Suprapubic skin (tissue), 4 donors: ENCODE measurements at regions not wholly inside any gene's neighbourhood (a gene's known extent, or its start where the extent isn't known, plus 50 kb on each side); places are given as distances from the start of the nearest gene placed in this dataset.

Experiments
- EP300 ChIP-seq: sonication (generic); formaldehyde crosslinking; IDR thresholded peaks from one replicate; pipeline ENCODE4 v1.6.1; 2017; ENCODE audit warnings: antibody characterized with exemption
- POLR2A ChIP-seq, 2 donors: fragments of 450-650 bp; IDR thresholded peaks; one replicate each; pipeline ENCODE4 v1.6.1; 2017; ENCODE audit warnings: antibody characterized with exemption in 2 of 2, mild to moderate bottlenecking in 2 of 2, moderate library complexity in 2 of 2
- POLR2AphosphoS5 ChIP-seq, 3 donors: sonication (generic); formaldehyde crosslinking; IDR thresholded peaks; one replicate each; pipeline ENCODE4 v1.6.1; 2017; ENCODE audit warnings: antibody characterized with exemption in 3 of 3
- TF ChIP-seq, protein P1 (sequence below), 2 donors: fragments of 200-600 bp in 1 of 2; fragments of 450-650 bp in 1 of 2; sonication (generic) in 1 of 2; IDR thresholded peaks; one replicate each; pipeline ENCODE4 v1.5.1; 2016 to 2019; ENCODE audit warnings: antibody characterized with exemption in 2 of 2, mild to moderate bottlenecking in 1 of 2, moderate library complexity in 1 of 2

DNA sequence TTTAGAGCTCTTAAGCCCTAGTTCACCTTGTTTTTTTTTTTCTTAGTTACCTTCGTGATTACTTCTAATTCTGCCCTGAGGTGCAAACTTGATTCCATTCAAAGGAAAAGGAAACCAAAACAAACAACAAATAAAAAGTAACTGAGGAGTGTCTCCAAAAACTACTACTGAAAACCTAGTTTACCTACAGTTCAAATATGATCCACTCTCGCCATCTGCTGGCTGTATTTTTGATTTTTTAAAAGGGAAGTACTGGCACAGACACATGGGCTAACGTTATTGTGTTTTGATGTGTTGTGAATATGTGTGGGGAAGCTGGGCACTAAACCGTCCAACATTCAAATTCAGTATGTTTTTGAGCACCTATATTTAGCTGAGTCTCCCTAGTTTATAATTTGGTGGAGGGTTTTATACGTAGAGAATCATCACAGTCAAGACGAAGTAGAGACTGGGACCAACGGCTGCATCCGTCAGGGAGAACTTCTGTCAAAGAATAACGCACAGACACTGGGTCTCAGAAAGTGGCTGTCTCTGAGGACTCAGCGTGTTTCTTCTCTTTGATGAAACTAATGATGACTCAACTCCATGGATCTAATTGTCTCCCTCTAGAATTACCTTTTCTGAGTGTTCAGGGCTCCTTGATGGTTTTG, 373.5 kb upstream of the BTBD3 start:
- TF ChIP-seq, protein P1, sequence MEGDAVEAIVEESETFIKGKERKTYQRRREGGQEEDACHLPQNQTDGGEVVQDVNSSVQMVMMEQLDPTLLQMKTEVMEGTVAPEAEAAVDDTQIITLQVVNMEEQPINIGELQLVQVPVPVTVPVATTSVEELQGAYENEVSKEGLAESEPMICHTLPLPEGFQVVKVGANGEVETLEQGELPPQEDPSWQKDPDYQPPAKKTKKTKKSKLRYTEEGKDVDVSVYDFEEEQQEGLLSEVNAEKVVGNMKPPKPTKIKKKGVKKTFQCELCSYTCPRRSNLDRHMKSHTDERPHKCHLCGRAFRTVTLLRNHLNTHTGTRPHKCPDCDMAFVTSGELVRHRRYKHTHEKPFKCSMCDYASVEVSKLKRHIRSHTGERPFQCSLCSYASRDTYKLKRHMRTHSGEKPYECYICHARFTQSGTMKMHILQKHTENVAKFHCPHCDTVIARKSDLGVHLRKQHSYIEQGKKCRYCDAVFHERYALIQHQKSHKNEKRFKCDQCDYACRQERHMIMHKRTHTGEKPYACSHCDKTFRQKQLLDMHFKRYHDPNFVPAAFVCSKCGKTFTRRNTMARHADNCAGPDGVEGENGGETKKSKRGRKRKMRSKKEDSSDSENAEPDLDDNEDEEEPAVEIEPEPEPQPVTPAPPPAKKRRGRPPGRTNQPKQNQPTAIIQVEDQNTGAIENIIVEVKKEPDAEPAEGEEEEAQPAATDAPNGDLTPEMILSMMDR (IDR thresholded peaks at IDR 0.05), result peak; percentile 30 to 58
- TF ChIP-seq POLR2AphosphoS5 (IDR thresholded peaks at IDR 0.05), result no peak
- no peak for TF ChIP-seq EP300
- TF ChIP-seq POLR2A (IDR thresholded peaks at IDR 0.05), result no peak
